Thoracic aorta (tissue), 2 donors: ENCODE measurements at regions not wholly inside any gene's neighbourhood (a gene's known extent, or its start where the extent isn't known, plus 50 kb on each side); places are given as distances from the start of the nearest gene placed in this dataset.

Source experiments
- ATAC-seq: fragments of 150-250 bp; one replicate; pipeline ENCODE4 v1.8.0; 2017; ENCODE audit warnings: low read depth; ENCODE audit not compliant: insufficient number of reproducible peaks, low FRiP score
- DNase-seq: peaks from one replicate; pipeline ENCODE4 v3.0.0-alpha.2; 2020; ENCODE audit warnings: low spot score
- H3K27ac ChIP-seq, 2 donors: fragments of 200-600 bp; sonication (generic); 1 replicate in 1 of 2; 2 replicates in 1 of 2; pipeline ENCODE4 v1.5.1; 2016; ENCODE audit warnings: mild to moderate bottlenecking in 2 of 2, moderate library complexity in 2 of 2
- H3K27me3 ChIP-seq: fragments of 200-600 bp; sonication (generic); replicated peaks from 2 replicates; pipeline ENCODE4 v1.6.0; 2016; ENCODE audit warnings: mild to moderate bottlenecking; ENCODE audit not compliant: insufficient read depth
- H3K36me3 ChIP-seq: fragments of 200-600 bp; sonication (generic); one replicate; pipeline ENCODE4 v1.5.1; 2016
- H3K4me1 ChIP-seq, 2 donors: fragments of 200-600 bp; sonication (generic); 1 replicate in 1 of 2; 2 replicates in 1 of 2; pipeline versions ENCODE4 v1.5.1 to v1.6.0; 2016; ENCODE audit warnings: low read depth in 2 of 2, mild to moderate bottlenecking in 1 of 2; ENCODE audit not compliant: control insufficient read depth in 1 of 2
- H3K4me3 ChIP-seq: fragments of 200-600 bp; sonication (generic); 2 replicates; pipeline ENCODE4 v1.5.1; 2016; ENCODE audit warnings: mild to moderate bottlenecking
- H3K9me3 ChIP-seq: fragments of 200-600 bp; sonication (generic); 2 replicates; pipeline ENCODE4 v1.5.1; 2016
- CTCF ChIP-seq: fragments of 200-600 bp; sonication (generic); IDR thresholded peaks from one replicate; pipeline ENCODE4 v1.5.1; 2019; ENCODE audit warnings: antibody characterized with exemption

GRCh38 chr4:30901461-30902451 is 181.6 kb downstream of the PCDH7 start:
- TF ChIP-seq CTCF, result no peak
- no peaks in the 10 kb centered on the region for H3K27me3 ChIP-seq
- peak overlapping the region in 1 of 2 donors; percentile 69 for H3K27ac ChIP-seq
- DNase-seq, result no peak
- ATAC-seq, result no peak
- no peaks in the 10 kb centered on the region for H3K36me3 ChIP-seq
- H3K4me3 ChIP-seq, result no peak overlapping the region
- peaks cover 14 to 39% of the 10 kb centered on the region in 2 donors for H3K4me1 ChIP-seq
- H3K9me3 ChIP-seq, result no peaks in the 10 kb centered on the region

- no peak for DNase-seq
- H3K9me3 ChIP-seq, result no peaks in the 10 kb centered on the region
- H3K4me1 ChIP-seq, result peaks cover 14 to 33% of the 10 kb centered on the region in 2 donors
- TF ChIP-seq CTCF, result no peak
- H3K27ac ChIP-seq, result peak overlapping the region; percentile 51 to 69
- no peaks in the 10 kb centered on the region for H3K27me3 ChIP-seq
- ATAC-seq, result no peak
- H3K36me3 ChIP-seq, result no peaks in the 10 kb centered on the region
- H3K4me3 ChIP-seq, result no peak overlapping the region
These were observed 183.5 kb downstream of the PCDH7 start for GRCh38 chr4:30903502-30904214.

- Histone ChIP-seq H3K4me3 (no peak overlapping the region), H3K36me3 (no peaks in the 10 kb centered on the region), H3K27ac (peak overlapping the region; percentile 51 to 69), H3K9me3 (no peaks in the 10 kb centered on the region), H3K27me3 (no peaks in the 10 kb centered on the region), H3K4me1 (peaks cover 14 to 33% of the 10 kb centered on the region in 2 donors)
- ATAC-seq (no peak), DNase-seq (no peak)
- no peak for TF ChIP-seq CTCF
These were observed 184.0 kb downstream of the PCDH7 start for GRCh38 chr4:30904215-30904555.

GRCh38 chr4:30904588-30904987 is 184.4 kb downstream of the PCDH7 start:
- Histone ChIP-seq H3K27me3 (no peaks in the 10 kb centered on the region), H3K27ac (no peak overlapping the region), H3K4me3 (no peak overlapping the region), H3K4me1 (peaks cover 14 to 33% of the 10 kb centered on the region in 2 donors), H3K36me3 (no peaks in the 10 kb centered on the region), H3K9me3 (no peaks in the 10 kb centered on the region)
- no peak for DNase-seq
- ATAC-seq, result no peak
- TF ChIP-seq CTCF, result no peak

- ATAC-seq, result no peak
- TF ChIP-seq CTCF, result no peak
These were observed 192.0 kb downstream of the PCDH7 start for GRCh38 chr4:30912098-30912714.

More at GRCh38 chr4:30912098-30912714, 192.0 kb downstream of the PCDH7 start:
- Histone ChIP-seq H3K9me3 (no peaks in the 10 kb centered on the region), H3K4me1 (peaks cover 16 to 24% of the 10 kb centered on the region in 2 donors), H3K4me3 (no peak overlapping the region), H3K36me3 (no peaks in the 10 kb centered on the region), H3K27me3 (no peaks in the 10 kb centered on the region), H3K27ac (peak overlapping the region; percentile 2 to 11)
- no peak for DNase-seq
